Erythroblast (primary cell): ENCODE measurements at regions not wholly inside any gene's neighbourhood (a gene's known extent, or its start where the extent isn't known, plus 50 kb on each side); places are given as distances from the start of the nearest gene placed in this dataset.

Source experiments
- DNase-seq, 2 experiments: peaks; one replicate each; lab custom pipeline; 2025; lab: John Stamatoyannopoulos, UW
- GATA1 ChIP-seq: IDR thresholded peaks from 2 replicates; pipeline ENCODE4 v1.6.1; 2011; ENCODE audit warnings: low read depth, mild to moderate bottlenecking, control low read depth, low read length, moderate library complexity
- POLR2A ChIP-seq: IDR thresholded peaks from 2 replicates; pipeline ENCODE4 v1.6.1; 2011; ENCODE audit warnings: mild to moderate bottlenecking, low read length

DNA sequence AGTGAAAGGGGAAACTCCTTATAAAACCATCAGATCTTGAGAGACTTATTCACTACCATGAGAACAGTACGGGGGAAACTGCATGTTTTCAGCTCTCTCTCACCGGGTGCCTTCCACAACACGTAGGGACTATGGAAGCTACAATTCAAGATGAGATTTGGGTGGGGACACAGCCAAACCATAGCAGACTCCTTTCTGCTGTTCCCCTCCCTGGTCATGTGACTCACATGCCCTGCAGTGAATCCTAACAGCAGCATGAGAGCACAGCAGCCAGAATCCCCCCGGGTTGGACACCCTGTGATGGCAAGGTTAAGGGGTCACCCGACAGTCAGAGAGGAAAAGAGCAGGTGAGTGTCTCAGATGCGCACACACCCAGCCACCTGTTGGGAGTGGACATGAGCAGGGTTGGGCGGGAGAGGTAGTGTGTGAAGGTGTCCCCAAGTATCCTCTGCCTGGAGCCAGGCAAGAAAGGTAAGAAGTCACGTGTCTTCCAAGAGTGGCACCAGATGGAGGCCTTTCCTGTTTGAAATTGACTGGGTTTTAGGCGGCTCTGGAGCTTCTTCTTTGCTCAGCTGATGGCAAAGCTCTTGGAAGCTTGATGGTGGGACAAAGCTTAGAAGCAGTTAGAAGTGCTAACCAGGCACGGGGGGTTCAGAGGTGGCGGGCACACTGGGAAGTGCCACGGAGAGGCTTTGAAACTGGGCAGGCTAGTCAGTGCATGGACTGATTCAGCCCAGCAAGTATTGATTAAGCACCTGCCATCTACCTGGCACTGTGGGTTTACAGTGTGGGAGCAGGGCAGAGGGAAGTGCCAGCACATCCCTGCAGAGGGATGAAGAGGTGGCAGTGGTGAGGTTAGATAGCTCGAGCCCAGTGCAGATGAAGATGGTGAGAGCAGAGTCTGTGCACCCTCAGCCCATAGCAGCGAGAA, 68.7 kb downstream of the RHOB start:
- TF ChIP-seq GATA1 (no peak), POLR2A (no peak)
- DNase-seq: no peak

DNA sequence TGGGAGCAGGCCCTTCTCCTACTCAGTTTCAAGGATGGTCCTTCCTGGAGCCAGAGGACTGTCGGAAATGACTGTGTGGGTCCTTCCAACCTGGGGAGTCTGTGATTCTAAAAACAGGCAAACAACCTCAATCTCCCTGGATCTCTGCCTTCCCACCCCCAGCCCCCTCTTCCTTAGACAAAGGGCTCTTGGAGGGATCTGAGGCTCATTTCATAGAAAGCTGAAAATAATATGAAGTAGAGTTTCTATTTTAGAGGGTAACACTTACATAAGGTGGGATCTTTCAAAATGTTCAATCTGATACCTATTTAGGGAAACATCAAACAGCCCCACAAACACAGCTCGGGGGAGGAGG, 69.4 kb downstream of the RHOB start:
- no peak for TF ChIP-seq POLR2A
- no peak for TF ChIP-seq GATA1
- DNase-seq: no peak

GRCh38 chr2:20516646-20517341, 69.9 kb downstream of the RHOB start:
- TF ChIP-seq POLR2A (no peak), GATA1 (no peak)
- DNase-seq: no peak

DNA sequence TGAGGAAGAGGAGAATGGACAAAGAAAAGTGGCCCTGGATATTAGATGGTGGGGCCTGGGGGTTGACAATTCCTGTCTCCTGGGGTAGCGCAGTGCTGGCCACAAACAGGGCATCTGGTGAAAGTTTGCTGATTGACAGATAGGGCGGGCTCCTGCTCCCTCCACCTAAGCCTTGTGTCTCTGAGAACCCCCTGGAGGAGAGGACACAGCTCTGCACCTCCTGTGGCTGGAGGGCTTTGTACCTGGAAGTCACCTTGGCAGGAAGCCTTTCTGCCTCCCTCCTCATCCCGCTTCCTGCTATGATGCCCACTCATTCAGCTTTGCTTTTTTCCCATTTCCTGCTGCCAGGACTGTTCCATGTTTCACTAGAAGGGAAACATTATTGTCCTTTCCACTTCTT, 72.4 kb downstream of the RHOB start:
- TF ChIP-seq GATA1: no peak
- no peak for DNase-seq

- TF ChIP-seq GATA1: no peak
- no peak for DNase-seq
These were observed 73.3 kb downstream of the RHOB start for GRCh38 chr2:20520128-20520527.

DNA sequence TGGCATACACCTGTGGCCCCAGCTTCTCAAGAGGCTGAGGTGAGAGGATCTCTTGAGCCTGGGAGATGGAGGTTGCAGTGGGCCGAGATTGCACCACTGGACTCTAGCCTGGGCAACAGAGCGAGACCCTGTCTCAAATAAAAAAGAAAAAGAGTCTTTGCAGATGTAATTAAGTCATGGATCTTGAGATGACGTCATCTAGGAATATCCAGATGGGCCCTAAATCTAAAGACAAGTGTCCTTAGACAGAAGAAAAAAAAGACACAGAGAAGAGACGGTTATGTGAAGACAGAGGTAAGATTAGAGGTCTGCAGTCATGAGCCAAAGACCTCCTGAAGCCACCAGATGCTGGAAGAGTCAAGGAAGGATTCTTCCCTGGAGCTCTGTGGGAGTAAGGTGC, 74.3 kb downstream of the RHOB start:
- DNase-seq: no peak
- TF ChIP-seq POLR2A: no peak
- TF ChIP-seq GATA1: no peak

DNA sequence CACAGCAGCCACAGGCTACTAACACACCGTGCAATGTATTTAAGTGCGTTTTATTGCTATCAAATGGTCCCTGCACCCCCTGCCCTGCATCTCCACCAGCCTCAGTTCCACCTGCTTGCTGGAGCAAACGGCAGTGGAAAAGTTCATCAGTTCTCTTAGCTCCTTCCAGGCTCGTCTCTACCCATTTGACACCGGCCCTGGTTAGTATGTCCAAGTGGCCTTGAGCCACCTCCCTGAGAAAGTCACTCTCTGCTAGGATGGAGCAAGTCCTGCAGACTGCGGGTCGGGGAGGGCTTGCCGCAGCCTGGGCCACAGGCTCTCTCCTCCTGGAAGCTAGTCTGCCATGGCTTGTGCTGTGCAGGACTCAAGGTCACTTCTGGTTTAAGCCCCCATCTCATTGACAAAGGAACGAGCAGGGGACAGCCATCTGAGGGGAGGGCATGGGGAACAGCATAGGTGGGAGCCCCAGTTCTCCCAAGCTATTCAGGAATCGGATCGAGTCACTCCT, 74.9 kb downstream of the RHOB start:
- TF ChIP-seq POLR2A (no peak), GATA1 (no peak)
- DNase-seq: no peak

- TF ChIP-seq POLR2A (no peak), GATA1 (no peak)
- no peak for DNase-seq
These were observed 76.4 kb downstream of the RHOB start for GRCh38 chr2:20523073-20523798.

GRCh38 chr2:20523799-20524187, 76.9 kb downstream of the RHOB start:
- DNase-seq: no peak
- TF ChIP-seq GATA1 (no peak), POLR2A (no peak)

GRCh38 chr2:20524412-20525040, 77.7 kb downstream of the RHOB start:
- DNase-seq: peak; percentile 20 to 43
- TF ChIP-seq POLR2A (no peak), GATA1 (no peak)

DNA sequence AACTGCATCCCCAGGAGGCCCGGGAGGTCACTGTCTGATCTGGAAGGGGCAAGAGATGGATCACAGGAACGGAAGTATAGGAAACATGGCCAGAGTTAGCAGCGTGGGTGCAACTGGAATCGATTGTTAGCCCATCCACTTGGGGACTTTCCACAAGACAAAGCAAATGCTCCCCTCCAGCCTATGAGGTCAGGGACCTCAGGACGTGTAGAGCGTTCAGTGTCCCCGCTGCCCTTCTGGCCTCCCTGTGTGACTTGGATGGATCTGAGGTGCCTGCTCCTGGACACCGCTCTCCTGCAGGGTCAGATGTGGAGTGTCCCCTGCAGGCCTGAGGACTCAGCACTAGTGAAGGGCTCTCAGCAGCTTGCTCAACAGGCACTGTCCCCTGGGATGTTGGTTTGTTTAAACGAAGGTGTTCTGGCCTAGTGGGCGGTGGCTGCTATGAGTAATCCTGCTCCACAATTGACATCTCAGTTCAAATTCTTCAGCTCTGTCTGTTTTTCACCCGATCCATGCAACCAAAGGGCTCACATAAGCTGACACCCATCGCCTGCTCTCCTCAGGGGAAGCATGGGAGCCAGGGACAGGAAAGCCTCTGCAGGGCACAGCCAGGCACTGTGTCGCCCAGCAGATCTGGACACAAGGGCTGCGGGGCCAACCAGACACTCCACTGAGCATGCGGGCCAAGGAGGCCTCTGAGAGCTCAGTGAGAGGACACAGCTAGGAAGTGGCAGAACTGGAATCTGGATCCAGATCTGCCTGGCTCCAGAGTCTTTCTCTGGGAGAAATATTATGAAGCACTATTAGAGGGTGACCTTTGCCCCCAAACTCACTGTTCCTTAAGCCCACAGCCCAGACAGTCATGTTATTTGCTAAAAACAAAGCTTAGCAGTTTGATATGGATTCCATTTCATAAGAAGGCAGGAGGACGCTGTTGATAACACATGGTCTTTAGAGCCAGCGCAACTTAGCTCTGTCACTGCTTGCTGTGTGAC, 78.5 kb downstream of the RHOB start:
- TF ChIP-seq POLR2A (no peak), GATA1 (no peak)
- DNase-seq: peak in 1 of 2 experiments; percentile 34

DNA sequence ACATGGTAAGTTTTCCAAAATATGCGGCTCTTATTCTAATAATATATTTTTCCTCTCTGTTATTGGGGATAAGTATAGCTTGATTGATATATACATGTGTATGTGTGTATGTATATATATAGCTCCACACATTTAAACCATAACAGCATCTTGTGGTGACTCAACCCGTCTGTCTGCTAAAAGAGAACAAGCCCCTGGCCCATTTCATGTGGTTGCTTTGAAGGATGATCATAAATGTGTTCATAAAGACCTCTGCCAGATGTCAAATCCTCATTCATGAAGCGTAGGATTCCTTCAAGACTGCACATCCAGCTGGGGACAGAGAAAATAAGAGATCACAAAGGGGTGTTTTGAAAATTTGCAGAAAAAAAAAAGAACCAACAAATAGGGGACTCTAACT, 79.3 kb downstream of the RHOB start:
- no peak for TF ChIP-seq GATA1
- no peak for TF ChIP-seq POLR2A
- no peak for DNase-seq
